ENCODE measurements at regions not wholly inside any gene's neighbourhood (a gene's known extent, or its start where the extent isn't known, plus 50 kb on each side); places are given as distances from the start of the nearest gene placed in this dataset.

GRCh38 chr13:84843368-84843767 lies 955.9 kb downstream of the SLITRK6 start:
- TF ChIP-seq, protein P1, sequence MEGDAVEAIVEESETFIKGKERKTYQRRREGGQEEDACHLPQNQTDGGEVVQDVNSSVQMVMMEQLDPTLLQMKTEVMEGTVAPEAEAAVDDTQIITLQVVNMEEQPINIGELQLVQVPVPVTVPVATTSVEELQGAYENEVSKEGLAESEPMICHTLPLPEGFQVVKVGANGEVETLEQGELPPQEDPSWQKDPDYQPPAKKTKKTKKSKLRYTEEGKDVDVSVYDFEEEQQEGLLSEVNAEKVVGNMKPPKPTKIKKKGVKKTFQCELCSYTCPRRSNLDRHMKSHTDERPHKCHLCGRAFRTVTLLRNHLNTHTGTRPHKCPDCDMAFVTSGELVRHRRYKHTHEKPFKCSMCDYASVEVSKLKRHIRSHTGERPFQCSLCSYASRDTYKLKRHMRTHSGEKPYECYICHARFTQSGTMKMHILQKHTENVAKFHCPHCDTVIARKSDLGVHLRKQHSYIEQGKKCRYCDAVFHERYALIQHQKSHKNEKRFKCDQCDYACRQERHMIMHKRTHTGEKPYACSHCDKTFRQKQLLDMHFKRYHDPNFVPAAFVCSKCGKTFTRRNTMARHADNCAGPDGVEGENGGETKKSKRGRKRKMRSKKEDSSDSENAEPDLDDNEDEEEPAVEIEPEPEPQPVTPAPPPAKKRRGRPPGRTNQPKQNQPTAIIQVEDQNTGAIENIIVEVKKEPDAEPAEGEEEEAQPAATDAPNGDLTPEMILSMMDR (IDR thresholded peaks at IDR 0.05): no peak
- TF ChIP-seq EZH2 (IDR thresholded peaks at IDR 0.05; ENCODE audit: borderline replicate concordance, insufficient read depth, low read depth, low read length, poor library complexity, severe bottlenecking): no peak

Data from B cell (primary cell).